OCI-LY3 (cell line): ENCODE measurements at regions not wholly inside any gene's neighbourhood (a gene's known extent, or its start where the extent isn't known, plus 50 kb on each side); places are given as distances from the start of the nearest gene placed in this dataset.

Experiments
- CTCF ChIP-seq: fragments of 200-600, 300-600 bp; sonication (generic); IDR thresholded peaks from 2 replicates; pipeline ENCODE4 v1.5.1; 2014; ENCODE audit warnings: antibody characterized with exemption, low read length, low read depth
- EZH2phosphoT487 ChIP-seq: fragments of 200-600 bp; shearing (Covaris generic); IDR thresholded peaks from 2 replicates; pipeline ENCODE4 v1.6.1; 2018; ENCODE audit warnings: antibody characterized with exemption, mixed run types, low read depth

GRCh38 chr6:86407128-86407527, 530.2 kb upstream of the HTR1E start:
- TF ChIP-seq CTCF (no peak), EZH2phosphoT487 (no peak)
